HG03442 (cell line): ENCODE measurements at regions not wholly inside any gene's neighbourhood (a gene's known extent, or its start where the extent isn't known, plus 50 kb on each side); places are given as distances from the start of the nearest gene placed in this dataset.

Experiments used
- ATAC-seq: cut with Tn5 transposase; IDR thresholded peaks from one replicate; pipeline ENCODE4 v1.9.1; 2021; ENCODE audit warnings: mild to moderate bottlenecking, moderate library complexity; ENCODE audit not compliant: unreplicated experiment

GRCh38 chr9:88233091-88233490 lies 94.8 kb upstream of the SPATA31C2 start:
- no peak for ATAC-seq

GRCh38 chr9:88230612-88231011 lies 92.3 kb upstream of the SPATA31C2 start:
- ATAC-seq = no peak

- ATAC-seq = no peak
Measured at GRCh38 chr9:88229434-88229833, 91.2 kb upstream of the SPATA31C2 start.

GRCh38 chr9:88224938-88225337 lies 86.7 kb upstream of the SPATA31C2 start:
- ATAC-seq = no peak

GRCh38 chr9:88221105-88221504 lies 82.8 kb upstream of the SPATA31C2 start:
- ATAC-seq = no peak

- no peak for ATAC-seq
Measured at GRCh38 chr9:88220652-88221051, 82.4 kb upstream of the SPATA31C2 start.

GRCh38 chr9:88219601-88220000 lies 81.3 kb upstream of the SPATA31C2 start:
- ATAC-seq = no peak

- no peak for ATAC-seq
Measured at GRCh38 chr9:88218726-88219125, 80.5 kb upstream of the SPATA31C2 start.

- no peak for ATAC-seq
Measured at GRCh38 chr9:88216126-88216995, 78.1 kb upstream of the SPATA31C2 start.

GRCh38 chr9:88215196-88216125 lies 77.2 kb upstream of the SPATA31C2 start:
- no peak for ATAC-seq

GRCh38 chr9:88202321-88202720 lies 64.0 kb upstream of the SPATA31C2 start:
- no peak for ATAC-seq

- no peak for ATAC-seq
Measured at GRCh38 chr9:88198341-88198807, 60.1 kb upstream of the SPATA31C2 start.

GRCh38 chr9:88197781-88198340 lies 59.6 kb upstream of the SPATA31C2 start:
- ATAC-seq = no peak

- ATAC-seq = no peak
Measured at GRCh38 chr9:88197016-88197415, 58.7 kb upstream of the SPATA31C2 start.

GRCh38 chr9:88196142-88196790 lies 58.0 kb upstream of the SPATA31C2 start:
- no peak for ATAC-seq

GRCh38 chr9:88193766-88194165 lies 55.5 kb upstream of the SPATA31C2 start:
- no peak for ATAC-seq

- ATAC-seq = no peak
Measured at GRCh38 chr9:88191456-88191855, 53.2 kb upstream of the SPATA31C2 start.

GRCh38 chr9:88189371-88189770 lies 51.1 kb upstream of the SPATA31C2 start:
- ATAC-seq = no peak
